ENCODE measurements at regions not wholly inside any gene's neighbourhood (a gene's known extent, or its start where the extent isn't known, plus 50 kb on each side); places are given as distances from the start of the nearest gene placed in this dataset.

DNA sequence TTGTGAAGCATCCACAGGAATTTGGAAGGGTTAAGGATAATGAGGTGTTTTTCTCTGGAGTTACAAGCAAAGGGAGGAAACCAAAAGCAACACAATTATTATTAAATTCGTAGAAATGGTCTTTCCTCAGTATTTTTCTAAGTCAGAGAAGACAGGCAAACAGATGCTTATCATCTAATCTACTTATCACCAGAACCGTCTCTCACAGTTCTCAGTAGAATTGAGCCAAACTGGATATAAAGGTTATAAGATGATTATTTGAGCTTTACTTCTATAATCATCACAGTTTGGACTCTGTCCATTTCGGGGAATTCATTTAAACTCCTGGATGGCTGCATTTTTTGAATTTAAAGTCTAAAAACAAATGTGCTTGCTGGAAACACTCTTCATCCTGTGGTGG is 245.0 kb downstream of the KCNJ2 start:
- ChIA-PET CTCF (no interaction called here), POLR2A (no interaction called here)
- ATAC-seq (no peak), DNase-seq (ENCODE audit: low spot score) (no peak)
- Mint-ChIP-seq H3K4me3 (no peak overlapping the region), H3K27me3 (ENCODE audit: low read depth) (no peaks in the 10 kb centered on the region), H3K4me1 (no peaks in the 10 kb centered on the region), H3K9me3 (no peaks in the 10 kb centered on the region), H3K27ac (no peak overlapping the region), H3K36me3 (no peaks in the 10 kb centered on the region)
- TF ChIP-seq ESRRA (CRISPR knock-in tag; IDR thresholded peaks at IDR 0.05; ENCODE audit: borderline replicate concordance): no peak
- no peak for TF ChIP-seq TP53 (CRISPR knock-in tag; IDR thresholded peaks at IDR 0.05)
- TF ChIP-seq, protein P1, sequence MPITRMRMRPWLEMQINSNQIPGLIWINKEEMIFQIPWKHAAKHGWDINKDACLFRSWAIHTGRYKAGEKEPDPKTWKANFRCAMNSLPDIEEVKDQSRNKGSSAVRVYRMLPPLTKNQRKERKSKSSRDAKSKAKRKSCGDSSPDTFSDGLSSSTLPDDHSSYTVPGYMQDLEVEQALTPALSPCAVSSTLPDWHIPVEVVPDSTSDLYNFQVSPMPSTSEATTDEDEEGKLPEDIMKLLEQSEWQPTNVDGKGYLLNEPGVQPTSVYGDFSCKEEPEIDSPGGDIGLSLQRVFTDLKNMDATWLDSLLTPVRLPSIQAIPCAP (CRISPR knock-in tag; IDR thresholded peaks at IDR 0.05): no peak
- TF ChIP-seq, protein P2, sequence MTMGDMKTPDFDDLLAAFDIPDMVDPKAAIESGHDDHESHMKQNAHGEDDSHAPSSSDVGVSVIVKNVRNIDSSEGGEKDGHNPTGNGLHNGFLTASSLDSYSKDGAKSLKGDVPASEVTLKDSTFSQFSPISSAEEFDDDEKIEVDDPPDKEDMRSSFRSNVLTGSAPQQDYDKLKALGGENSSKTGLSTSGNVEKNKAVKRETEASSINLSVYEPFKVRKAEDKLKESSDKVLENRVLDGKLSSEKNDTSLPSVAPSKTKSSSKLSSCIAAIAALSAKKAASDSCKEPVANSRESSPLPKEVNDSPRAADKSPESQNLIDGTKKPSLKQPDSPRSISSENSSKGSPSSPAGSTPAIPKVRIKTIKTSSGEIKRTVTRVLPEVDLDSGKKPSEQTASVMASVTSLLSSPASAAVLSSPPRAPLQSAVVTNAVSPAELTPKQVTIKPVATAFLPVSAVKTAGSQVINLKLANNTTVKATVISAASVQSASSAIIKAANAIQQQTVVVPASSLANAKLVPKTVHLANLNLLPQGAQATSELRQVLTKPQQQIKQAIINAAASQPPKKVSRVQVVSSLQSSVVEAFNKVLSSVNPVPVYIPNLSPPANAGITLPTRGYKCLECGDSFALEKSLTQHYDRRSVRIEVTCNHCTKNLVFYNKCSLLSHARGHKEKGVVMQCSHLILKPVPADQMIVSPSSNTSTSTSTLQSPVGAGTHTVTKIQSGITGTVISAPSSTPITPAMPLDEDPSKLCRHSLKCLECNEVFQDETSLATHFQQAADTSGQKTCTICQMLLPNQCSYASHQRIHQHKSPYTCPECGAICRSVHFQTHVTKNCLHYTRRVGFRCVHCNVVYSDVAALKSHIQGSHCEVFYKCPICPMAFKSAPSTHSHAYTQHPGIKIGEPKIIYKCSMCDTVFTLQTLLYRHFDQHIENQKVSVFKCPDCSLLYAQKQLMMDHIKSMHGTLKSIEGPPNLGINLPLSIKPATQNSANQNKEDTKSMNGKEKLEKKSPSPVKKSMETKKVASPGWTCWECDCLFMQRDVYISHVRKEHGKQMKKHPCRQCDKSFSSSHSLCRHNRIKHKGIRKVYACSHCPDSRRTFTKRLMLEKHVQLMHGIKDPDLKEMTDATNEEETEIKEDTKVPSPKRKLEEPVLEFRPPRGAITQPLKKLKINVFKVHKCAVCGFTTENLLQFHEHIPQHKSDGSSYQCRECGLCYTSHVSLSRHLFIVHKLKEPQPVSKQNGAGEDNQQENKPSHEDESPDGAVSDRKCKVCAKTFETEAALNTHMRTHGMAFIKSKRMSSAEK (CRISPR knock-in tag; IDR thresholded peaks at IDR 0.05; ENCODE audit: borderline replicate concordance): no peak
- TF ChIP-seq ZNF138 (CRISPR knock-in tag; conservative IDR thresholded peaks at IDR 0.05): no peak
- TF ChIP-seq SOX15 (CRISPR knock-in tag; IDR thresholded peaks at IDR 0.05): no peak
- TF ChIP-seq, protein P3, sequence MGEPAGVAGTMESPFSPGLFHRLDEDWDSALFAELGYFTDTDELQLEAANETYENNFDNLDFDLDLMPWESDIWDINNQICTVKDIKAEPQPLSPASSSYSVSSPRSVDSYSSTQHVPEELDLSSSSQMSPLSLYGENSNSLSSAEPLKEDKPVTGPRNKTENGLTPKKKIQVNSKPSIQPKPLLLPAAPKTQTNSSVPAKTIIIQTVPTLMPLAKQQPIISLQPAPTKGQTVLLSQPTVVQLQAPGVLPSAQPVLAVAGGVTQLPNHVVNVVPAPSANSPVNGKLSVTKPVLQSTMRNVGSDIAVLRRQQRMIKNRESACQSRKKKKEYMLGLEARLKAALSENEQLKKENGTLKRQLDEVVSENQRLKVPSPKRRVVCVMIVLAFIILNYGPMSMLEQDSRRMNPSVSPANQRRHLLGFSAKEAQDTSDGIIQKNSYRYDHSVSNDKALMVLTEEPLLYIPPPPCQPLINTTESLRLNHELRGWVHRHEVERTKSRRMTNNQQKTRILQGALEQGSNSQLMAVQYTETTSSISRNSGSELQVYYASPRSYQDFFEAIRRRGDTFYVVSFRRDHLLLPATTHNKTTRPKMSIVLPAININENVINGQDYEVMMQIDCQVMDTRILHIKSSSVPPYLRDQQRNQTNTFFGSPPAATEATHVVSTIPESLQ (CRISPR knock-in tag; IDR thresholded peaks at IDR 0.05): no peak
- TF ChIP-seq, protein P4, sequence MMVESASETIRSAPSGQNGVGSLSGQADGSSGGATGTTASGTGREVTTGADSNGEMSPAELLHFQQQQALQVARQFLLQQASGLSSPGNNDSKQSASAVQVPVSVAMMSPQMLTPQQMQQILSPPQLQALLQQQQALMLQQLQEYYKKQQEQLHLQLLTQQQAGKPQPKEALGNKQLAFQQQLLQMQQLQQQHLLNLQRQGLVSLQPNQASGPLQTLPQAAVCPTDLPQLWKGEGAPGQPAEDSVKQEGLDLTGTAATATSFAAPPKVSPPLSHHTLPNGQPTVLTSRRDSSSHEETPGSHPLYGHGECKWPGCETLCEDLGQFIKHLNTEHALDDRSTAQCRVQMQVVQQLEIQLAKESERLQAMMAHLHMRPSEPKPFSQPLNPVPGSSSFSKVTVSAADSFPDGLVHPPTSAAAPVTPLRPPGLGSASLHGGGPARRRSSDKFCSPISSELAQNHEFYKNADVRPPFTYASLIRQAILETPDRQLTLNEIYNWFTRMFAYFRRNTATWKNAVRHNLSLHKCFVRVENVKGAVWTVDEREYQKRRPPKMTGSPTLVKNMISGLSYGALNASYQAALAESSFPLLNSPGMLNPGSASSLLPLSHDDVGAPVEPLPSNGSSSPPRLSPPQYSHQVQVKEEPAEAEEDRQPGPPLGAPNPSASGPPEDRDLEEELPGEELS (CRISPR knock-in tag; IDR thresholded peaks at IDR 0.05): no peak
- TF ChIP-seq, protein P5, sequence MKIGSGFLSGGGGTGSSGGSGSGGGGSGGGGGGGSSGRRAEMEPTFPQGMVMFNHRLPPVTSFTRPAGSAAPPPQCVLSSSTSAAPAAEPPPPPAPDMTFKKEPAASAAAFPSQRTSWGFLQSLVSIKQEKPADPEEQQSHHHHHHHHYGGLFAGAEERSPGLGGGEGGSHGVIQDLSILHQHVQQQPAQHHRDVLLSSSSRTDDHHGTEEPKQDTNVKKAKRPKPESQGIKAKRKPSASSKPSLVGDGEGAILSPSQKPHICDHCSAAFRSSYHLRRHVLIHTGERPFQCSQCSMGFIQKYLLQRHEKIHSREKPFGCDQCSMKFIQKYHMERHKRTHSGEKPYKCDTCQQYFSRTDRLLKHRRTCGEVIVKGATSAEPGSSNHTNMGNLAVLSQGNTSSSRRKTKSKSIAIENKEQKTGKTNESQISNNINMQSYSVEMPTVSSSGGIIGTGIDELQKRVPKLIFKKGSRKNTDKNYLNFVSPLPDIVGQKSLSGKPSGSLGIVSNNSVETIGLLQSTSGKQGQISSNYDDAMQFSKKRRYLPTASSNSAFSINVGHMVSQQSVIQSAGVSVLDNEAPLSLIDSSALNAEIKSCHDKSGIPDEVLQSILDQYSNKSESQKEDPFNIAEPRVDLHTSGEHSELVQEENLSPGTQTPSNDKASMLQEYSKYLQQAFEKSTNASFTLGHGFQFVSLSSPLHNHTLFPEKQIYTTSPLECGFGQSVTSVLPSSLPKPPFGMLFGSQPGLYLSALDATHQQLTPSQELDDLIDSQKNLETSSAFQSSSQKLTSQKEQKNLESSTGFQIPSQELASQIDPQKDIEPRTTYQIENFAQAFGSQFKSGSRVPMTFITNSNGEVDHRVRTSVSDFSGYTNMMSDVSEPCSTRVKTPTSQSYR (CRISPR knock-in tag; IDR thresholded peaks at IDR 0.05): no peak
- TF ChIP-seq, protein P6, sequence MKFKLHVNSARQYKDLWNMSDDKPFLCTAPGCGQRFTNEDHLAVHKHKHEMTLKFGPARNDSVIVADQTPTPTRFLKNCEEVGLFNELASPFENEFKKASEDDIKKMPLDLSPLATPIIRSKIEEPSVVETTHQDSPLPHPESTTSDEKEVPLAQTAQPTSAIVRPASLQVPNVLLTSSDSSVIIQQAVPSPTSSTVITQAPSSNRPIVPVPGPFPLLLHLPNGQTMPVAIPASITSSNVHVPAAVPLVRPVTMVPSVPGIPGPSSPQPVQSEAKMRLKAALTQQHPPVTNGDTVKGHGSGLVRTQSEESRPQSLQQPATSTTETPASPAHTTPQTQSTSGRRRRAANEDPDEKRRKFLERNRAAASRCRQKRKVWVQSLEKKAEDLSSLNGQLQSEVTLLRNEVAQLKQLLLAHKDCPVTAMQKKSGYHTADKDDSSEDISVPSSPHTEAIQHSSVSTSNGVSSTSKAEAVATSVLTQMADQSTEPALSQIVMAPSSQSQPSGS (CRISPR knock-in tag; IDR thresholded peaks at IDR 0.05; ENCODE audit: borderline replicate concordance, low read depth): no peak
- no peak for TF ChIP-seq CREB1 (CRISPR knock-in tag; IDR thresholded peaks at IDR 0.05)
- TF ChIP-seq, protein P7, sequence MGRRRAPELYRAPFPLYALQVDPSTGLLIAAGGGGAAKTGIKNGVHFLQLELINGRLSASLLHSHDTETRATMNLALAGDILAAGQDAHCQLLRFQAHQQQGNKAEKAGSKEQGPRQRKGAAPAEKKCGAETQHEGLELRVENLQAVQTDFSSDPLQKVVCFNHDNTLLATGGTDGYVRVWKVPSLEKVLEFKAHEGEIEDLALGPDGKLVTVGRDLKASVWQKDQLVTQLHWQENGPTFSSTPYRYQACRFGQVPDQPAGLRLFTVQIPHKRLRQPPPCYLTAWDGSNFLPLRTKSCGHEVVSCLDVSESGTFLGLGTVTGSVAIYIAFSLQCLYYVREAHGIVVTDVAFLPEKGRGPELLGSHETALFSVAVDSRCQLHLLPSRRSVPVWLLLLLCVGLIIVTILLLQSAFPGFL (CRISPR knock-in tag; IDR thresholded peaks at IDR 0.05; ENCODE audit: borderline replicate concordance): no peak
- no peak for TF ChIP-seq ZNF671 (CRISPR knock-in tag; IDR thresholded peaks at IDR 0.05)
- no peak for TF ChIP-seq EMX1 (CRISPR knock-in tag; IDR thresholded peaks at IDR 0.05)
- no peak for TF ChIP-seq FOXJ3 (CRISPR knock-in tag; IDR thresholded peaks at IDR 0.05; ENCODE audit: borderline replicate concordance)
- no peak for TF ChIP-seq GTF2I (CRISPR knock-in tag; conservative IDR thresholded peaks at IDR 0.05)
- TF ChIP-seq, protein P8, sequence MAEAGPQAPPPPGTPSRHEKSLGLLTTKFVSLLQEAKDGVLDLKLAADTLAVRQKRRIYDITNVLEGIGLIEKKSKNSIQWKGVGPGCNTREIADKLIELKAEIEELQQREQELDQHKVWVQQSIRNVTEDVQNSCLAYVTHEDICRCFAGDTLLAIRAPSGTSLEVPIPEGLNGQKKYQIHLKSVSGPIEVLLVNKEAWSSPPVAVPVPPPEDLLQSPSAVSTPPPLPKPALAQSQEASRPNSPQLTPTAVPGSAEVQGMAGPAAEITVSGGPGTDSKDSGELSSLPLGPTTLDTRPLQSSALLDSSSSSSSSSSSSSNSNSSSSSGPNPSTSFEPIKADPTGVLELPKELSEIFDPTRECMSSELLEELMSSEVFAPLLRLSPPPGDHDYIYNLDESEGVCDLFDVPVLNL (CRISPR knock-in tag; IDR thresholded peaks at IDR 0.05; ENCODE audit: borderline replicate concordance, low read depth): no peak
- no peak for TF ChIP-seq JAZF1 (CRISPR knock-in tag; IDR thresholded peaks at IDR 0.05)
- no peak for TF ChIP-seq NFATC4 (CRISPR knock-in tag; IDR thresholded peaks at IDR 0.05)
- no peak for TF ChIP-seq TEAD1 (CRISPR knock-in tag; IDR thresholded peaks at IDR 0.05)
